H1 (cell line): ENCODE measurements at regions not wholly inside any gene's neighbourhood (a gene's known extent, or its start where the extent isn't known, plus 50 kb on each side); places are given as distances from the start of the nearest gene placed in this dataset.

Experiments used
- TF ChIP-seq, protein P1 (sequence below): fragments of 300-600 bp; sonication (generic); IDR thresholded peaks from 2 replicates; pipeline ENCODE4 v1.7.1; 2012; ENCODE audit warnings: low read length, moderate library complexity, mild to moderate bottlenecking, inconsistent platforms; ENCODE audit not compliant: insufficient replicate concordance

DNA sequence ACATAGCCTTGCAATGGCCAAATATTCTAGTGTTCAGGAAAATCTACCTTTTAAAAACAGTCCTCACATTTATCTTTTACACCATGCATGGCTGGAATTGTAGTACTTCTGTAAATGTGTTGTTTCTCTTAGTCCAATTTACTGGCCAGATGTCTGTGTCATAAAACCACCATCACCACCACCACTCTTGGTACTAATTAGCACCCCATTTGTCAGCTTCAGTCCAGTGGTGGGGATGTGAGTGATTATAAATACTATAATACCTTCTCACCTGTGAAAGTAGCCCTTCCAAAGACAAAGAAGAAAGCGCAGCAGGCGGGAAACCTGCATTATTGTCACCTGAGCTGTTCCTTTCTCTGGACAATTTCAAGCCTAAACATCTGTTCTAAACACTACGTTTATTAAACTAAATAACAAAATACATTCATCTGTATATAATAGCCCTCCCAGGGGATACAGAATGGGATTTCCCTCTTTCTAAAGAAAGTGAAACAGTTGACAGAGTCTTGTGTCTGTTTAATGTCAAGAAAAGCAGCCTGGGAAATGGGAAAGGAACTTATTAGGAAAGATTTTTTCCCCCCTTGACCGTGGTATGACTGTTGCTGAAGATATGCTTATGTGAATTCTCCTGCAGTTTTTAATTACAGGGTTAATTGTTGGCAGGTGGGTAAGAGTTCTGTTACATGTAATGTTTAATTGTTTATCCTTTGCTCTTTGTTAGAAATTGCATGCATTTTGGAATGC is 144.5 kb upstream of the NUDT12 start (continued):
- TF ChIP-seq, protein P1, sequence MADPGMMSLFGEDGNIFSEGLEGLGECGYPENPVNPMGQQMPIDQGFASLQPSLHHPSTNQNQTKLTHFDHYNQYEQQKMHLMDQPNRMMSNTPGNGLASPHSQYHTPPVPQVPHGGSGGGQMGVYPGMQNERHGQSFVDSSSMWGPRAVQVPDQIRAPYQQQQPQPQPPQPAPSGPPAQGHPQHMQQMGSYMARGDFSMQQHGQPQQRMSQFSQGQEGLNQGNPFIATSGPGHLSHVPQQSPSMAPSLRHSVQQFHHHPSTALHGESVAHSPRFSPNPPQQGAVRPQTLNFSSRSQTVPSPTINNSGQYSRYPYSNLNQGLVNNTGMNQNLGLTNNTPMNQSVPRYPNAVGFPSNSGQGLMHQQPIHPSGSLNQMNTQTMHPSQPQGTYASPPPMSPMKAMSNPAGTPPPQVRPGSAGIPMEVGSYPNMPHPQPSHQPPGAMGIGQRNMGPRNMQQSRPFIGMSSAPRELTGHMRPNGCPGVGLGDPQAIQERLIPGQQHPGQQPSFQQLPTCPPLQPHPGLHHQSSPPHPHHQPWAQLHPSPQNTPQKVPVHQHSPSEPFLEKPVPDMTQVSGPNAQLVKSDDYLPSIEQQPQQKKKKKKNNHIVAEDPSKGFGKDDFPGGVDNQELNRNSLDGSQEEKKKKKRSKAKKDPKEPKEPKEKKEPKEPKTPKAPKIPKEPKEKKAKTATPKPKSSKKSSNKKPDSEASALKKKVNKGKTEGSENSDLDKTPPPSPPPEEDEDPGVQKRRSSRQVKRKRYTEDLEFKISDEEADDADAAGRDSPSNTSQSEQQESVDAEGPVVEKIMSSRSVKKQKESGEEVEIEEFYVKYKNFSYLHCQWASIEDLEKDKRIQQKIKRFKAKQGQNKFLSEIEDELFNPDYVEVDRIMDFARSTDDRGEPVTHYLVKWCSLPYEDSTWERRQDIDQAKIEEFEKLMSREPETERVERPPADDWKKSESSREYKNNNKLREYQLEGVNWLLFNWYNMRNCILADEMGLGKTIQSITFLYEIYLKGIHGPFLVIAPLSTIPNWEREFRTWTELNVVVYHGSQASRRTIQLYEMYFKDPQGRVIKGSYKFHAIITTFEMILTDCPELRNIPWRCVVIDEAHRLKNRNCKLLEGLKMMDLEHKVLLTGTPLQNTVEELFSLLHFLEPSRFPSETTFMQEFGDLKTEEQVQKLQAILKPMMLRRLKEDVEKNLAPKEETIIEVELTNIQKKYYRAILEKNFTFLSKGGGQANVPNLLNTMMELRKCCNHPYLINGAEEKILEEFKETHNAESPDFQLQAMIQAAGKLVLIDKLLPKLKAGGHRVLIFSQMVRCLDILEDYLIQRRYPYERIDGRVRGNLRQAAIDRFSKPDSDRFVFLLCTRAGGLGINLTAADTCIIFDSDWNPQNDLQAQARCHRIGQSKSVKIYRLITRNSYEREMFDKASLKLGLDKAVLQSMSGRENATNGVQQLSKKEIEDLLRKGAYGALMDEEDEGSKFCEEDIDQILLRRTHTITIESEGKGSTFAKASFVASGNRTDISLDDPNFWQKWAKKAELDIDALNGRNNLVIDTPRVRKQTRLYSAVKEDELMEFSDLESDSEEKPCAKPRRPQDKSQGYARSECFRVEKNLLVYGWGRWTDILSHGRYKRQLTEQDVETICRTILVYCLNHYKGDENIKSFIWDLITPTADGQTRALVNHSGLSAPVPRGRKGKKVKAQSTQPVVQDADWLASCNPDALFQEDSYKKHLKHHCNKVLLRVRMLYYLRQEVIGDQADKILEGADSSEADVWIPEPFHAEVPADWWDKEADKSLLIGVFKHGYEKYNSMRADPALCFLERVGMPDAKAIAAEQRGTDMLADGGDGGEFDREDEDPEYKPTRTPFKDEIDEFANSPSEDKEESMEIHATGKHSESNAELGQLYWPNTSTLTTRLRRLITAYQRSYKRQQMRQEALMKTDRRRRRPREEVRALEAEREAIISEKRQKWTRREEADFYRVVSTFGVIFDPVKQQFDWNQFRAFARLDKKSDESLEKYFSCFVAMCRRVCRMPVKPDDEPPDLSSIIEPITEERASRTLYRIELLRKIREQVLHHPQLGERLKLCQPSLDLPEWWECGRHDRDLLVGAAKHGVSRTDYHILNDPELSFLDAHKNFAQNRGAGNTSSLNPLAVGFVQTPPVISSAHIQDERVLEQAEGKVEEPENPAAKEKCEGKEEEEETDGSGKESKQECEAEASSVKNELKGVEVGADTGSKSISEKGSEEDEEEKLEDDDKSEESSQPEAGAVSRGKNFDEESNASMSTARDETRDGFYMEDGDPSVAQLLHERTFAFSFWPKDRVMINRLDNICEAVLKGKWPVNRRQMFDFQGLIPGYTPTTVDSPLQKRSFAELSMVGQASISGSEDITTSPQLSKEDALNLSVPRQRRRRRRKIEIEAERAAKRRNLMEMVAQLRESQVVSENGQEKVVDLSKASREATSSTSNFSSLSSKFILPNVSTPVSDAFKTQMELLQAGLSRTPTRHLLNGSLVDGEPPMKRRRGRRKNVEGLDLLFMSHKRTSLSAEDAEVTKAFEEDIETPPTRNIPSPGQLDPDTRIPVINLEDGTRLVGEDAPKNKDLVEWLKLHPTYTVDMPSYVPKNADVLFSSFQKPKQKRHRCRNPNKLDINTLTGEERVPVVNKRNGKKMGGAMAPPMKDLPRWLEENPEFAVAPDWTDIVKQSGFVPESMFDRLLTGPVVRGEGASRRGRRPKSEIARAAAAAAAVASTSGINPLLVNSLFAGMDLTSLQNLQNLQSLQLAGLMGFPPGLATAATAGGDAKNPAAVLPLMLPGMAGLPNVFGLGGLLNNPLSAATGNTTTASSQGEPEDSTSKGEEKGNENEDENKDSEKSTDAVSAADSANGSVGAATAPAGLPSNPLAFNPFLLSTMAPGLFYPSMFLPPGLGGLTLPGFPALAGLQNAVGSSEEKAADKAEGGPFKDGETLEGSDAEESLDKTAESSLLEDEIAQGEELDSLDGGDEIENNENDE = no peak
